IMR-90 (cell line): ENCODE measurements at regions not wholly inside any gene's neighbourhood (a gene's known extent, or its start where the extent isn't known, plus 50 kb on each side); places are given as distances from the start of the nearest gene placed in this dataset.

Experiments
- ATAC-seq: fragments of 200-7000 bp; cut with Tn5 transposase; 2 replicates; pipeline ENCODE4 v1.9.1; 2020; ENCODE audit warnings: low read depth, mild to moderate bottlenecking, moderate library complexity
- BruUV-seq: library from RNA; stranded (reverse); fragments of 400-500 nt; replicated peaks from 2 replicates; lab custom pipeline; 2021; lab: Mats Ljungman, UMichigan
- CTCF ChIA-PET: fragments of 300-600 bp; formaldehyde crosslinking; extraction: SDS; loops from one replicate; lab custom pipeline; 2021; ENCODE audit warnings: antibody characterized with exemption; lab: Yijun Ruan, JAX
- POLR2A ChIA-PET: fragments of 300-600 bp; sonication (Branson Sonifier 250); formaldehyde crosslinking; loops from one replicate; lab custom pipeline; 2022; ENCODE audit warnings: antibody characterized with exemption; ENCODE audit not compliant: unreplicated experiment; lab: Charles Lee
- DNase-seq: peaks from one replicate; pipeline ENCODE4 v3.0.0; 2013
- H2AFZ ChIP-seq: replicated peaks from 2 replicates; pipeline ENCODE3; 2013; ENCODE audit warnings: low read length, mild to moderate bottlenecking; ENCODE audit not compliant: poor library complexity
- H2AK5ac ChIP-seq: 2 replicates; pipeline ENCODE4 v1.6.1; 2013; ENCODE audit warnings: low read depth, low read length, inconsistent platforms
- H2AK9ac ChIP-seq: replicated peaks from 2 replicates; pipeline ENCODE3; 2013; ENCODE audit warnings: mild to moderate bottlenecking, low read depth, low read length, moderate library complexity; ENCODE audit not compliant: poor library complexity
- H2BK120ac ChIP-seq: 2 replicates; pipeline ENCODE4 v1.6.1; 2013; ENCODE audit warnings: low read depth, low read length, inconsistent platforms
- H2BK15ac ChIP-seq: 3 replicates; pipeline ENCODE4 v1.6.1; 2013; ENCODE audit warnings: low read depth, low read length, inconsistent platforms
- H2BK20ac ChIP-seq: 2 replicates; pipeline ENCODE4 v1.6.1; 2013; ENCODE audit warnings: low read depth, mild to moderate bottlenecking, inconsistent platforms, low read length, moderate library complexity
- H2BK5ac ChIP-seq: 2 replicates; pipeline ENCODE4 v1.6.1; 2013; ENCODE audit warnings: mild to moderate bottlenecking, low read depth, low read length, inconsistent platforms; ENCODE audit not compliant: poor library complexity, severe bottlenecking
- H3K14ac ChIP-seq: replicated peaks from 2 replicates; pipeline ENCODE4 v1.6.1; 2013; ENCODE audit warnings: low read depth, low read length, inconsistent platforms
- H3K18ac ChIP-seq: 2 replicates; pipeline ENCODE4 v1.6.1; 2013; ENCODE audit warnings: low read depth, low read length, control low read depth
- H3K23ac ChIP-seq: 2 replicates; pipeline ENCODE4 v1.6.1; 2013; ENCODE audit warnings: low read depth, low read length, inconsistent platforms
- H3K27ac ChIP-seq: 2 replicates; pipeline ENCODE4 v1.5.1; 2013; ENCODE audit warnings: mild to moderate bottlenecking, control low read depth, low read length; ENCODE audit not compliant: insufficient read depth
- H3K27me3 ChIP-seq: 2 replicates; pipeline ENCODE4 v1.6.1; 2013; ENCODE audit warnings: low read length; ENCODE audit not compliant: control insufficient read depth, insufficient read depth
- H3K36me3 ChIP-seq: 2 replicates; pipeline ENCODE4 v1.6.1; 2013; ENCODE audit warnings: low read length, mixed read lengths; ENCODE audit not compliant: control insufficient read depth, insufficient read depth
- H3K4ac ChIP-seq: 2 replicates; pipeline ENCODE4 v1.6.1; 2013; ENCODE audit warnings: low read depth, low read length, inconsistent platforms
- H3K4me1 ChIP-seq: 2 replicates; pipeline ENCODE4 v1.6.1; 2013; ENCODE audit warnings: low read length, mixed read lengths; ENCODE audit not compliant: control insufficient read depth, insufficient read depth
- H3K4me2 ChIP-seq: 2 replicates; pipeline ENCODE4 v1.6.1; 2013; ENCODE audit warnings: low read depth, mild to moderate bottlenecking, control low read depth, low read length, moderate library complexity
- H3K4me3 ChIP-seq: 2 replicates; pipeline ENCODE4 v1.5.1; 2013; ENCODE audit warnings: low read depth, mild to moderate bottlenecking, control low read depth, low read length, moderate library complexity; ENCODE audit not compliant: insufficient read depth
- H3K56ac ChIP-seq: 2 replicates; pipeline ENCODE4 v1.6.1; 2013; ENCODE audit warnings: low read length, inconsistent platforms; ENCODE audit not compliant: insufficient read depth; ENCODE audit errors: extremely low read depth
- H3K79me1 ChIP-seq, 2 experiments: 2 replicates each; pipeline ENCODE4 v1.6.1; 2013; ENCODE audit warnings: low read length in 2 of 2, inconsistent platforms in 1 of 2, low read depth in 1 of 2
- H3K9ac ChIP-seq: 2 replicates; pipeline ENCODE4 v1.6.1; 2013; ENCODE audit warnings: low read depth, low read length, control low read depth
- H3K9me1 ChIP-seq: 2 replicates; pipeline ENCODE4 v1.6.1; 2013; ENCODE audit warnings: low read length, inconsistent platforms; ENCODE audit not compliant: insufficient read depth
- H3K9me3 ChIP-seq: 2 replicates; pipeline ENCODE4 v1.6.1; 2013; ENCODE audit warnings: low read length; ENCODE audit not compliant: control insufficient read depth, insufficient read depth
- H4K20me1 ChIP-seq: 2 replicates; pipeline ENCODE4 v1.6.1; 2013; ENCODE audit warnings: low read length, inconsistent platforms; ENCODE audit not compliant: insufficient read depth
- H4K5ac ChIP-seq: 2 replicates; pipeline ENCODE4 v1.6.1; 2013; ENCODE audit warnings: mild to moderate bottlenecking, low read depth, low read length, control low read depth
- H4K8ac ChIP-seq, 2 experiments: 2 replicates each; pipeline ENCODE4 v1.6.1; 2013; ENCODE audit warnings: low read depth in 2 of 2, low read length in 2 of 2, control low read depth in 1 of 2, inconsistent platforms in 1 of 2
- H4K91ac ChIP-seq: 2 replicates; pipeline ENCODE4 v1.6.1; 2013; ENCODE audit warnings: low read depth, low read length, inconsistent platforms; ENCODE audit not compliant: insufficient read depth
- BHLHE40 ChIP-seq: fragments of 150-350 bp; IDR thresholded peaks from 2 replicates; pipeline ENCODE4 v1.6.1; 2016; ENCODE audit warnings: mild to moderate bottlenecking, low read depth, low read length
- CEBPB ChIP-seq: IDR thresholded peaks from 2 replicates; pipeline ENCODE4 v1.6.1; 2012; ENCODE audit warnings: low read depth, low read length, improper control_type of control experiment
- CHD1 ChIP-seq: IDR thresholded peaks from 2 replicates; pipeline ENCODE4 v1.6.1; 2012; ENCODE audit warnings: low read depth, low read length, improper control_type of control experiment
- CTCF ChIP-seq: conservative IDR thresholded peaks from 2 replicates; pipeline ENCODE4 v1.5.1; 2012; ENCODE audit warnings: mild to moderate bottlenecking, low read depth, low read length, improper control_type of control experiment
- ELK1 ChIP-seq: fragments of 150-350 bp; IDR thresholded peaks from 2 replicates; pipeline ENCODE4 v1.6.1; 2016; ENCODE audit warnings: low read depth, mild to moderate bottlenecking, low read length, moderate library complexity, borderline replicate concordance
- FOS ChIP-seq: fragments of 150-350 bp; IDR thresholded peaks from 2 replicates; pipeline ENCODE4 v1.6.1; 2016; ENCODE audit warnings: low read depth, low read length
- MAFK ChIP-seq: IDR thresholded peaks from 2 replicates; pipeline ENCODE4 v1.6.1; 2012; ENCODE audit warnings: low read depth, low read length, improper control_type of control experiment
- MAZ ChIP-seq: IDR thresholded peaks from 2 replicates; pipeline ENCODE4 v1.6.1; 2012; ENCODE audit warnings: low read depth, mild to moderate bottlenecking, low read length, improper control_type of control experiment, moderate library complexity, borderline replicate concordance
- MXI1 ChIP-seq: IDR thresholded peaks from 2 replicates; pipeline ENCODE4 v1.6.1; 2012; ENCODE audit warnings: low read depth, mild to moderate bottlenecking, low read length, moderate library complexity, borderline replicate concordance
- NFE2L2 ChIP-seq: fragments of 150-350 bp; IDR thresholded peaks from 2 replicates; pipeline ENCODE4 v1.6.1; 2016; ENCODE audit warnings: low read depth, mild to moderate bottlenecking, low read length
- POLR2A ChIP-seq: IDR thresholded peaks from 2 replicates; pipeline ENCODE4 v1.6.1; 2012; ENCODE audit warnings: mild to moderate bottlenecking, low read depth, low read length
- RAD21 ChIP-seq: IDR thresholded peaks from 2 replicates; pipeline ENCODE4 v1.6.1; 2012; ENCODE audit warnings: low read length, improper control_type of control experiment
- RCOR1 ChIP-seq: IDR thresholded peaks from 2 replicates; pipeline ENCODE4 v1.6.1; 2012; ENCODE audit warnings: mild to moderate bottlenecking, low read length, improper control_type of control experiment; ENCODE audit not compliant: insufficient replicate concordance
- RFX5 ChIP-seq: IDR thresholded peaks from 2 replicates; pipeline ENCODE4 v1.8.0; 2012; ENCODE audit warnings: low read depth, mild to moderate bottlenecking, low read length, moderate library complexity
- dilution Hi-C: fragments of 300-500 bp; cut with HindIII; formaldehyde crosslinking; loops from one replicate; pipeline ENCODE4 v1.14.3; 2018; ENCODE audit warnings: low sequenced_read_pairs; ENCODE audit not compliant: unreplicated experiment
- in situ Hi-C: fragments of 300-500 bp; cut with MboI; formaldehyde crosslinking; loops from 3 replicates; pipeline ENCODE4 v1.14.3; 2019; ENCODE audit warnings: low sequenced_read_pairs, inconsistent platforms, mixed read lengths
- intact Hi-C: fragments of 100-400 bp; cut with micrococcal nuclease; formaldehyde crosslinking; loops from 2 replicates; pipeline ENCODE4 v1.10.0; 2022

GRCh38 chr7:24438232-24438631 lies 135.0 kb upstream of the PALS2 start:
- no peak overlapping the region for H3K4ac ChIP-seq
- no peaks in the 10 kb centered on the region for H3K79me1 ChIP-seq
- no peak overlapping the region for H2AFZ ChIP-seq
- no peak overlapping the region for H2BK15ac ChIP-seq
- H2AK5ac ChIP-seq = no peak overlapping the region
- in situ Hi-C loops = no loop called here
- no peak overlapping the region for H3K23ac ChIP-seq
- ChIA-PET CTCF (interaction anchor here (0.9 kb wide), 1 partner anchor 18 kb away, joined by 8 read pairs; no protein-coding TSS in a partner anchor), POLR2A (no interaction called here)
- H3K36me3 ChIP-seq = no peaks in the 10 kb centered on the region
- no peak overlapping the region for H2BK120ac ChIP-seq
- no peak overlapping the region for H3K4me2 ChIP-seq
- H3K27ac ChIP-seq = no peak overlapping the region
- H4K8ac ChIP-seq = no peak overlapping the region
- H4K5ac ChIP-seq = no peak overlapping the region
- H2AK9ac ChIP-seq = no peak overlapping the region
- H2BK5ac ChIP-seq = no peak overlapping the region
- H3K4me1 ChIP-seq = no peaks in the 10 kb centered on the region
- H3K14ac ChIP-seq = no peak overlapping the region
- H3K4me3 ChIP-seq = no peak overlapping the region
- H4K20me1 ChIP-seq = no peaks in the 10 kb centered on the region
- H2BK20ac ChIP-seq = no peak overlapping the region
- dilution Hi-C loops = no loop called here
- H4K91ac ChIP-seq = no peak overlapping the region
- BruUV-seq = no TSS peak
- no peaks in the 10 kb centered on the region for H3K27me3 ChIP-seq
- no peaks in the 10 kb centered on the region for H3K9me3 ChIP-seq
- H3K9ac ChIP-seq = no peak overlapping the region
- no peak for TF ChIP-seq MAFK
- no peak for TF ChIP-seq ELK1
- no peak for TF ChIP-seq MXI1
- TF ChIP-seq CHD1 = no peak
- no peak for TF ChIP-seq POLR2A
- TF ChIP-seq CEBPB = no peak
- TF ChIP-seq NFE2L2 = no peak
- TF ChIP-seq RCOR1 = no peak
- no peak for TF ChIP-seq RFX5
- no peak for TF ChIP-seq FOS
- no peak for TF ChIP-seq BHLHE40
- no peak for TF ChIP-seq CTCF
- TF ChIP-seq MAZ = no peak
- TF ChIP-seq RAD21 = no peak
- ATAC-seq (no peak), DNase-seq (no peak)
- intact Hi-C loops = no loop called here
- no peak overlapping the region for H3K18ac ChIP-seq
- H3K9me1 ChIP-seq = no peaks in the 10 kb centered on the region
- H3K56ac ChIP-seq = no peak overlapping the region
